Hepatocyte (in vitro differentiated cells): ENCODE measurements at regions not wholly inside any gene's neighbourhood (a gene's known extent, or its start where the extent isn't known, plus 50 kb on each side); places are given as distances from the start of the nearest gene placed in this dataset.
"Not testable (repeated sequence)": the region's sequence is repeated elsewhere in the genome, so short reads cannot be mapped to it uniquely, and the experiment has no call there.

Experiments used
- DNase-seq: peaks from one replicate; pipeline ENCODE4 v3.0.0-alpha.2; 2016; ENCODE audit warnings: low spot score
- H2AFZ ChIP-seq: fragments of 200-600 bp; sonication (generic); 2 replicates; pipeline ENCODE4 v1.6.0; 2016; ENCODE audit warnings: antibody characterized with exemption, mild to moderate bottlenecking
- H3K27ac ChIP-seq: fragments of 200-600 bp; sonication (generic); 2 replicates; pipeline ENCODE4 v1.5.1; 2016; ENCODE audit warnings: mild to moderate bottlenecking
- H3K27me3 ChIP-seq: fragments of 200-600 bp; sonication (generic); 2 replicates; pipeline ENCODE4 v1.6.1; 2016
- H3K36me3 ChIP-seq: fragments of 200-600 bp; sonication (generic); replicated peaks from 2 replicates; pipeline ENCODE4 v1.5.1; 2016; ENCODE audit warnings: low read depth; ENCODE audit not compliant: insufficient read depth
- H3K4me1 ChIP-seq: fragments of 200-600 bp; sonication (generic); 2 replicates; pipeline ENCODE4 v1.5.1; 2016; ENCODE audit warnings: mild to moderate bottlenecking, moderate library complexity; ENCODE audit not compliant: insufficient read depth
- H3K4me2 ChIP-seq: fragments of 200-600 bp; sonication (generic); 2 replicates; pipeline ENCODE4 v1.6.0; 2016
- H3K4me3 ChIP-seq: fragments of 200-600 bp; sonication (generic); 2 replicates; pipeline ENCODE4 v1.5.1; 2016; ENCODE audit warnings: mild to moderate bottlenecking
- H3K79me2 ChIP-seq: fragments of 200-600 bp; sonication (generic); 2 replicates; pipeline ENCODE4 v1.6.0; 2017; ENCODE audit warnings: mild to moderate bottlenecking
- H3K9me2 ChIP-seq: fragments of 200-600 bp; sonication (generic); replicated peaks from 2 replicates; pipeline ENCODE4 v1.6.0; 2017; ENCODE audit warnings: mild to moderate bottlenecking; ENCODE audit not compliant: insufficient read depth
- H3K9me3 ChIP-seq: fragments of 200-600 bp; sonication (generic); 2 replicates; pipeline ENCODE4 v1.5.1; 2016; ENCODE audit warnings: low read depth, mild to moderate bottlenecking
- H4K20me1 ChIP-seq: fragments of 200-600 bp; sonication (generic); 2 replicates; pipeline ENCODE4 v1.6.0; 2016; ENCODE audit warnings: mild to moderate bottlenecking; ENCODE audit not compliant: insufficient read depth, poor library complexity, severe bottlenecking
- EZH2 ChIP-seq: fragments of 200-600 bp; sonication (generic); IDR thresholded peaks from 2 replicates; pipeline ENCODE4 v1.6.1; 2016; ENCODE audit warnings: antibody characterized with exemption, mild to moderate bottlenecking, borderline replicate concordance
- EZH2phosphoT487 ChIP-seq: fragments of 200-600 bp; sonication (generic); IDR thresholded peaks from one replicate; pipeline ENCODE4 v1.6.1; 2018; ENCODE audit warnings: antibody characterized with exemption, mild to moderate bottlenecking, low read depth, moderate library complexity; ENCODE audit not compliant: unreplicated experiment, severe bottlenecking
- WGBS: methylation state at CpG from one replicate; pipeline ENCODE4 v1.1.6; 2016; ENCODE audit warnings: low lambda C conversion rate; ENCODE audit errors: missing lambda C conversion rate; 5-methylcytosine and 5-hydroxymethylcytosine counted together
- TF ChIP-seq, protein P1 (sequence below): fragments of 200-600 bp; sonication (generic); IDR thresholded peaks from 2 replicates; pipeline ENCODE4 v1.5.1; 2016; ENCODE audit warnings: antibody characterized with exemption, mild to moderate bottlenecking; ENCODE audit not compliant: poor library complexity

DNA sequence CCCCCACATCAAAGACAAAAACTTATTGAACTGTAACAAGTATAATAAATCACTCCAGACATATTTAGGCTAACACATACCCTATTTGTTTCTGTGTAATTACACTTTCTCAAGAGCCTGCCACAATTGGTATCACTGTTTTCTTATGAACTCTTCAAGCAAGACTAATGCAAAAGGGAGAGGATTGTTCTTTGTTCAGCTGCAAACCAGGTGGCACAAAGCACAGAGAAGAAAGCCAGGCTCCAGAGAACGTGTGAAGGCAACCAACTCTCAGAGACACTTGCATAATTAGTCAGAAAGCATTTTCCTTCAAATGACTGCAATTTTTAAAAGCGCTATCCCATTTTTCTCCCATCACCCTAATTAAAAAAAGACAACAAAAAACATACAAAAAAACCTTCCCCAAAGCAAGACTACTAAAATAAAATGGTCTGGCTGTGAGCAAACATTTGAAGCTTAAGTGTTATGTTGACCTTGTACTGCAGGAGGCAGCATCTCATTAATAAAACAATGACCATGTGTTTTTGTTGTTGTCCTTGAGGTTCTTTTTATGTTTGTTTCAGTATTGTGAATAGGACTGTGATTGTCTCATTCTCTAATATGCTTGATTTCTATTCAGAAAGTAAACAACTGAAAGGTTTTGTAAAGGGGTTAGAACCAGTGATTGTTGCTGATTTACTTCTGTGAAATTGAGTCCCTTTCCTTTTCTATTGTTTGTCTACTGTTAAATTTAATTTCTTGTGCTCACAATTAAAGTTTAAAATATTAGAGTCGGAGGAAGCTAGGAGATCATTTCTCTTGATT lies 452.7 kb upstream of the PDE3A start:
- peak overlapping the region; percentile 3 for H3K27ac ChIP-seq
- no peaks in the 10 kb centered on the region for H3K36me3 ChIP-seq
- H3K4me2 ChIP-seq: no peak overlapping the region
- H4K20me1 ChIP-seq: no peaks in the 10 kb centered on the region
- H3K9me2 ChIP-seq: no peaks in the 10 kb centered on the region
- peak overlapping the region; percentile 18 for H2AFZ ChIP-seq
- H3K4me3 ChIP-seq: no peak overlapping the region
- no peaks in the 10 kb centered on the region for H3K9me3 ChIP-seq
- peak; percentile 43 for DNase-seq
- no peak for TF ChIP-seq EZH2phosphoT487
- TF ChIP-seq, protein P1, sequence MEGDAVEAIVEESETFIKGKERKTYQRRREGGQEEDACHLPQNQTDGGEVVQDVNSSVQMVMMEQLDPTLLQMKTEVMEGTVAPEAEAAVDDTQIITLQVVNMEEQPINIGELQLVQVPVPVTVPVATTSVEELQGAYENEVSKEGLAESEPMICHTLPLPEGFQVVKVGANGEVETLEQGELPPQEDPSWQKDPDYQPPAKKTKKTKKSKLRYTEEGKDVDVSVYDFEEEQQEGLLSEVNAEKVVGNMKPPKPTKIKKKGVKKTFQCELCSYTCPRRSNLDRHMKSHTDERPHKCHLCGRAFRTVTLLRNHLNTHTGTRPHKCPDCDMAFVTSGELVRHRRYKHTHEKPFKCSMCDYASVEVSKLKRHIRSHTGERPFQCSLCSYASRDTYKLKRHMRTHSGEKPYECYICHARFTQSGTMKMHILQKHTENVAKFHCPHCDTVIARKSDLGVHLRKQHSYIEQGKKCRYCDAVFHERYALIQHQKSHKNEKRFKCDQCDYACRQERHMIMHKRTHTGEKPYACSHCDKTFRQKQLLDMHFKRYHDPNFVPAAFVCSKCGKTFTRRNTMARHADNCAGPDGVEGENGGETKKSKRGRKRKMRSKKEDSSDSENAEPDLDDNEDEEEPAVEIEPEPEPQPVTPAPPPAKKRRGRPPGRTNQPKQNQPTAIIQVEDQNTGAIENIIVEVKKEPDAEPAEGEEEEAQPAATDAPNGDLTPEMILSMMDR: peak; percentile 72
- no peaks in the 10 kb centered on the region for H3K27me3 ChIP-seq
- peaks cover 19% of the 10 kb centered on the region for H3K4me1 ChIP-seq
- 61% methylated on average over 3 of the region's 3 CpGs for WGBS
- H3K79me2 ChIP-seq: no peaks in the 10 kb centered on the region

DNA sequence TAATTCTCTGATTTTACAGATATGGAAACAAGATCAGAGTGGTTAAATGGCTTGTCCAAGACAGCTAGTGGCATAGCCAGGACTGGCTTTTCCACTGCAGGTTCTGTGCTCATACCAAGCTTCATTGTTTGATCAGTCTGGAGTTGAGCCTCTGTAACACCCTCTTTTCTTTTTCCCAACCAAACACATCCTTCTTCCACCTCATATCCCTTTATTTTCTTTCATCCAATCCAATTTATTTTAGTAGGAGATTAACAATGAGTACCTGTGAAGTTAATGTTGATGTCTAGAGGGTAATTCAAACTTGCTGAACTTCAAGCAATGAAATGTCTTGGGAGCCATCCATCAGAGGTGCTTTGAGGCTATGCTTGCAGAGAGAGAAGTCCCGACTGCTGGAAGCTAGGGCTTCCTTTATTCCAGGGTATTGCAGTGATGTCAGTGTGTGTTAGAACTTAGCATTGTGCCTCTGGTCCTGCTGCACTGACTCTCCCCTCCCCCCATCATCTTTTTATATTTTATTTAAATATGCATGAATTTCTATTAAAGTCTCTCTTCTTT lies 452.1 kb upstream of the PDE3A start:
- no peak for DNase-seq
- Histone ChIP-seq H3K9me3 (no peaks in the 10 kb centered on the region), H3K27me3 (no peaks in the 10 kb centered on the region), H4K20me1 (no peaks in the 10 kb centered on the region), H3K4me3 (no peak overlapping the region), H3K4me2 (no peak overlapping the region), H2AFZ (peak overlapping the region; percentile 18), H3K4me1 (peaks cover 19% of the 10 kb centered on the region), H3K79me2 (no peaks in the 10 kb centered on the region), H3K36me3 (no peaks in the 10 kb centered on the region), H3K27ac (peak overlapping the region; percentile 1), H3K9me2 (no peaks in the 10 kb centered on the region)
- WGBS: 31% methylated on average over 1 of the region's 1 CpG
- TF ChIP-seq, protein P1: no peak
- TF ChIP-seq EZH2 (no peak), EZH2phosphoT487 (no peak)

DNA sequence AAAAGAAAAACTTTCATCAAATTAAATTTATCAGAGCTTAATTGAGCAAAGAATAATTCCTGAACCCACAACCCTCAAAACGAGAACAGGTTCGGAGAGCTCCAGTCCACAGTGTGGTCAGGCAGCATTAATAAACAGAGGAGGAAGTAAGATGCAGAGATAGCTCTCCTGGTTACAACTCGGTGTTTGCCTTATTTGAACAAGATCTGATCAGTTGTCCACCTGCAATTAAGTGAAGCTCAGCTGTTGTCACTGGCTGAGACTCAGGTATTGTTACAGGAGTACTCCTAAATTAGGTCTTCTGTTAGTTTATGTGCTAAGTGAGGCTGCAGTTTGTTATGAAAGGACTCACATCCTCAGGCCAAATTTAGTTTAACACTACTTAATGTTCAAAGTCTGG lies 451.4 kb upstream of the PDE3A start:
- DNase-seq: no peak
- H4K20me1 ChIP-seq: no peaks in the 10 kb centered on the region
- peaks cover 19% of the 10 kb centered on the region for H3K4me1 ChIP-seq
- no peaks in the 10 kb centered on the region for H3K79me2 ChIP-seq
- H2AFZ ChIP-seq: no peak overlapping the region
- H3K27ac ChIP-seq: peak overlapping the region; percentile 30
- WGBS: 55% methylated on average over 3 of the region's 3 CpGs
- H3K9me2 ChIP-seq: no peaks in the 10 kb centered on the region
- no peaks in the 10 kb centered on the region for H3K9me3 ChIP-seq
- H3K36me3 ChIP-seq: no peaks in the 10 kb centered on the region
- H3K27me3 ChIP-seq: no peaks in the 10 kb centered on the region
- H3K4me3 ChIP-seq: no peak overlapping the region
- H3K4me2 ChIP-seq: no peak overlapping the region
- TF ChIP-seq, protein P1: no peak
- TF ChIP-seq EZH2phosphoT487 (no peak), EZH2 (no peak)

DNA sequence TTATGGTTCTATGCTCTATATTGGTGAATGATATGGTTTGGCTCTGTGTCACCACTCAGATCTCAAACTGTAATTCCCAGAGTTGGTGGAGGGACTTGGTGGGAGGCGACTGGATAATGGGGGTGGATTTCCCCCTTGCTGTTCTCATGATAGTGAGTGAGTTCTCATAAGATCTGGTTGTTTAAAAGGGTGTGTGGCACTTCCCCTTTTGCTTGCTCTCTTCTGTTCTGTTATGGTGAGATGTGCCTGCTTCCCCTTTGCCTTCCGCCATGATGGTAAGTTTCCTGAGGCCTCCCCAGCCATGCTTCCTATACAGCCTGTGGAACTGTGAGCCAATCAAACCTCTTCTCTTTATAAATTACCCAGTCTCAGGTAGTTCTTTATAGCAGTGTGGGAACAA lies 446.6 kb upstream of the PDE3A start:
- H3K27me3 ChIP-seq, H3K4me2 ChIP-seq: not testable (repeated sequence)
- 92% methylated on average over 2 of the region's 2 CpGs for WGBS

More for the DNA sequence above, 446.6 kb upstream of the PDE3A start:
- not testable (repeated sequence) for H3K79me2 ChIP-seq, H3K9me2 ChIP-seq, DNase-seq, H3K27ac ChIP-seq, H3K4me3 ChIP-seq, H3K36me3 ChIP-seq, H2AFZ ChIP-seq, H3K9me3 ChIP-seq, H4K20me1 ChIP-seq, H3K4me1 ChIP-seq
